Fibroblast of lung (primary cell): ENCODE measurements at regions not wholly inside any gene's neighbourhood (a gene's known extent, or its start where the extent isn't known, plus 50 kb on each side); places are given as distances from the start of the nearest gene placed in this dataset.

Experiments
- DNase-seq, 2 donors: peaks; one replicate each; pipeline versions ENCODE4 v3.0.0 to v3.0.0-alpha.2; 2010; ENCODE audit warnings: low read depth in 2 of 2
- H2AFZ ChIP-seq: 2 replicates; pipeline ENCODE4 v1.5.1; 2012; ENCODE audit warnings: low read length, control low read depth, inconsistent platforms
- H3K27ac ChIP-seq: 2 replicates; pipeline ENCODE4 v1.5.1; 2011; ENCODE audit warnings: low read length, control low read depth; ENCODE audit not compliant: insufficient read depth
- H3K27me3 ChIP-seq: 2 replicates; pipeline ENCODE4 v1.5.1; 2011; ENCODE audit warnings: mild to moderate bottlenecking, low read length; ENCODE audit not compliant: control insufficient read depth, insufficient read depth
- H3K36me3 ChIP-seq: 2 replicates; pipeline ENCODE4 v1.5.1; 2011; ENCODE audit warnings: low read length; ENCODE audit not compliant: control insufficient read depth, insufficient read depth
- H3K4me1 ChIP-seq: 2 replicates; pipeline ENCODE4 v1.5.1; 2011; ENCODE audit warnings: low read length; ENCODE audit not compliant: control insufficient read depth, insufficient read depth; ENCODE audit errors: extremely low read depth
- H3K4me2 ChIP-seq: 2 replicates; pipeline ENCODE4 v1.5.1; 2011; ENCODE audit warnings: low read length, control low read depth; ENCODE audit not compliant: insufficient read depth; ENCODE audit errors: extremely low read depth
- H3K4me3 ChIP-seq, 4 experiments: fragments of 200-600 bp in 1 of 4; sonication (generic) in 1 of 4; replicated peaks in 1 of 4; 2 replicates each; pipeline ENCODE4 v1.5.1; 2011 to 2016; ENCODE audit warnings: low read length in 4 of 4, low read depth in 3 of 4, mild to moderate bottlenecking in 3 of 4, control low read depth in 2 of 4, inconsistent platforms in 1 of 4, mixed read lengths in 1 of 4; ENCODE audit not compliant: insufficient read depth in 1 of 4; ENCODE audit errors: control extremely low read depth in 1 of 4
- H3K79me2 ChIP-seq: 2 replicates; pipeline ENCODE4 v1.5.1; 2012; ENCODE audit warnings: mild to moderate bottlenecking, low read length, inconsistent platforms; ENCODE audit not compliant: control insufficient read depth, insufficient read depth
- H3K9ac ChIP-seq: 2 replicates; pipeline ENCODE4 v1.5.1; 2011; ENCODE audit warnings: mild to moderate bottlenecking, low read length, control low read depth; ENCODE audit not compliant: insufficient read depth
- H3K9me3 ChIP-seq: 2 replicates; pipeline ENCODE4 v1.5.1; 2012; ENCODE audit warnings: low read depth, low read length; ENCODE audit not compliant: control insufficient read depth, insufficient read depth
- H4K20me1 ChIP-seq: 2 replicates; pipeline ENCODE4 v1.5.1; 2011; ENCODE audit warnings: low read length; ENCODE audit not compliant: control insufficient read depth, insufficient read depth; ENCODE audit errors: extremely low read depth
- EZH2 ChIP-seq: IDR thresholded peaks from 2 replicates; pipeline ENCODE4 v1.5.1; 2012; ENCODE audit warnings: low read length, control low read depth, mild to moderate bottlenecking; ENCODE audit errors: missing control alignments
- TF ChIP-seq, protein P1 (sequence below), 2 donors: IDR thresholded peaks in 1 of 2; conservative IDR thresholded peaks in 1 of 2; 1 replicate in 1 of 2; 2 replicates in 1 of 2; pipeline ENCODE4 v1.5.1; 2011 to 2012; ENCODE audit warnings: low read length in 2 of 2, control low read depth in 1 of 2, inconsistent platforms in 1 of 2, low read depth in 1 of 2, mild to moderate bottlenecking in 1 of 2

DNA sequence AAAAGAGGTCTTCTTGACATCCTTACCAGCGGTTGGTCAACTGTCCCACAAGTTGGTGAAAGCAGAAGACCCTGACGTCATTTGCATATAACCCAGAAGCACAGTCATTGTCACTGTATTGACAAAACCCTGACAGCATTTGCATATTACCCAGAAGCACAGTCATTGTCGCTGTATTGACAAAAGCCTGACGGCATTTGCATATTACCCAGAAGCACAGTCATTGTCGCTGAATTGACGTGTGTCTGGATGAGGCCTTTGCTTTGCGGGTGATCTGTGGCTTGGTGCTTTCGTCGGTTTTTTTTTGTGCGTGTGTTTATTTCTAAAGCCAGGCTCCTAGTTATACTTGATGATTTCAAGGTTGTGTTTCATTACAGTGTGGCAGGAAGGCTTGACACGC is 1145.2 kb downstream of the BRD1 start:
- H3K9ac ChIP-seq, result no peak overlapping the region
- H3K27me3 ChIP-seq, result no peaks in the 10 kb centered on the region
- H3K4me3 ChIP-seq, result no peak overlapping the region
- H3K4me1 ChIP-seq, result no peaks in the 10 kb centered on the region
- no peaks in the 10 kb centered on the region for H3K36me3 ChIP-seq
- no peak for DNase-seq
- H3K79me2 ChIP-seq, result no peaks in the 10 kb centered on the region
- H2AFZ ChIP-seq, result no peak overlapping the region
- H3K4me2 ChIP-seq, result no peak overlapping the region
- H3K9me3 ChIP-seq, result no peaks in the 10 kb centered on the region
- TF ChIP-seq, protein P1, sequence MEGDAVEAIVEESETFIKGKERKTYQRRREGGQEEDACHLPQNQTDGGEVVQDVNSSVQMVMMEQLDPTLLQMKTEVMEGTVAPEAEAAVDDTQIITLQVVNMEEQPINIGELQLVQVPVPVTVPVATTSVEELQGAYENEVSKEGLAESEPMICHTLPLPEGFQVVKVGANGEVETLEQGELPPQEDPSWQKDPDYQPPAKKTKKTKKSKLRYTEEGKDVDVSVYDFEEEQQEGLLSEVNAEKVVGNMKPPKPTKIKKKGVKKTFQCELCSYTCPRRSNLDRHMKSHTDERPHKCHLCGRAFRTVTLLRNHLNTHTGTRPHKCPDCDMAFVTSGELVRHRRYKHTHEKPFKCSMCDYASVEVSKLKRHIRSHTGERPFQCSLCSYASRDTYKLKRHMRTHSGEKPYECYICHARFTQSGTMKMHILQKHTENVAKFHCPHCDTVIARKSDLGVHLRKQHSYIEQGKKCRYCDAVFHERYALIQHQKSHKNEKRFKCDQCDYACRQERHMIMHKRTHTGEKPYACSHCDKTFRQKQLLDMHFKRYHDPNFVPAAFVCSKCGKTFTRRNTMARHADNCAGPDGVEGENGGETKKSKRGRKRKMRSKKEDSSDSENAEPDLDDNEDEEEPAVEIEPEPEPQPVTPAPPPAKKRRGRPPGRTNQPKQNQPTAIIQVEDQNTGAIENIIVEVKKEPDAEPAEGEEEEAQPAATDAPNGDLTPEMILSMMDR (conservative IDR thresholded peaks at IDR 0.05 in 1 of 2, IDR thresholded peaks at IDR 0.05 in 1 of 2; ENCODE audit: low read depth in 1 of 2, low read length in 2 of 2), result no peak
- TF ChIP-seq EZH2, result no peak
- no peak overlapping the region for H3K27ac ChIP-seq
- no peaks in the 10 kb centered on the region for H4K20me1 ChIP-seq

DNA sequence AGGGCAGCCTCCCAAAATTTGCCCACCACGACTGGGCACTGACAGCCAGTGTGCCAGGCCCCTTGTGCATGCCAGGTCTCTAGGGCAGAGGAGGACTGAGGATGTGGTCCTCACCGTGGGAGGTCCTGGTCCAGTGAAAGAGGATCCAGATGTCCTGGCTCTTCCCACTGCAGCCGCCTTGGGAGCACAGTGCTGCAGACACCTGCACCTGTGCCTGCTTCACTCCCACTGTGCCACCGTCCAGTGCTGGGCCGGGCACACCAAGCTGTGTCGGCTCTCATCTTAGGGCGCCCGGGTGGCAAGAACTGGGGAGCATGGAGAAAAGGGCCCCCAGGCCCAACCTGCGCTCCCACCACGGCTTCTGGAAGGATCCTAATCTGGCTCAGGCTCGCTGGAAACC is 1147.1 kb downstream of the BRD1 start:
- Histone ChIP-seq H3K4me1 (no peaks in the 10 kb centered on the region), H2AFZ (no peak overlapping the region), H3K9ac (no peak overlapping the region), H3K27ac (no peak overlapping the region), H3K36me3 (no peaks in the 10 kb centered on the region), H3K9me3 (no peaks in the 10 kb centered on the region), H3K4me2 (no peak overlapping the region), H4K20me1 (no peaks in the 10 kb centered on the region), H3K79me2 (no peaks in the 10 kb centered on the region), H3K4me3 (no peak overlapping the region), H3K27me3 (no peaks in the 10 kb centered on the region)
- no peak for DNase-seq
- TF ChIP-seq, protein P1 (conservative IDR thresholded peaks at IDR 0.05 in 1 of 2, IDR thresholded peaks at IDR 0.05 in 1 of 2; ENCODE audit: low read depth in 1 of 2, low read length in 2 of 2), result no peak
- TF ChIP-seq EZH2, result no peak

DNA sequence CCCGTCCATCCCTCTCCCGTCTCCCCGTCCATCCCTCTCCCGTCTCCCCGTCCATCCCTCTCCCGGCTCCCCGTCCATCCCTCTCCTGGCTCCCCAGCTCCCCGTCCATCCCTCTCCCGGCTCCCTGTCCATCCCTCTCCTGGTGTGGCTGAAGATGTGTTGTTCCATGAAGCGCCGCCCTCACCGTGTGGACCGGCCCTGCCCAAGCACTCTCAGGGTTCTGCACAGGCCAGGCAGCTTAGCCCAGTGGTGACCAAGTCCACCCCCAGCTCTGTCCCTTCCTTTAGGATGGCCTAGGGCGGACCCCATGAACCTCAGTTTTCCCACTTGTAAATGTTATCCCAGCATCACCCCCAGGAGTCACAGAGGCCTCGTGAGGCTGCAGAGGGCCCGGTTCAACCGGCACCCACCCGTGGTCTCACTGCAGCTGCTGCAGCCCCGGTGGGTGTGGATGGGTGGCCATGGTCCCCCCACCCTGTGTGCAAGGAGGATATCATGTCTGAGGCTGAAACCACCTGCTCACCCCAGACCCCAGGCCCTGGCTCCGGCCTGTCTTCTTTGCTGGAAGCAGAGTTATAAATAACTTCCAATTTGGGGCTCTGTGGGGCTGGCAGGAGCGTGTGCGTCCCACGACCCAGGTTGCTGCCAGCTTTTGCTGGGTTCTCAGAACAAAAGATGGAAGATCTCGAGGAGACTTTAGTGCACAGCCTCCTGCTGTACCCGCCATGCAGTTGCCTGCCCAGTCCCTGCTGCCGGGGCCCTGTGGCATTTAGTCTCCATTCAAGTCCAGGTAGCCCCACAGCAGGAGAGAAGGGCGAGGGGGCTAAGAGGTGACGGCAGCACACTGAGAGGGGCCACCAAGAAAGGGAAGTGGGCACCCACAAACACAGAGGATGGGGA is 1147.8 kb downstream of the BRD1 start:
- no peak for DNase-seq
- no peak overlapping the region for H3K4me2 ChIP-seq
- no peak for TF ChIP-seq EZH2
- TF ChIP-seq, protein P1 (conservative IDR thresholded peaks at IDR 0.05 in 1 of 2, IDR thresholded peaks at IDR 0.05 in 1 of 2; ENCODE audit: low read depth in 1 of 2, low read length in 2 of 2), result no peak
- no peak overlapping the region for H3K4me3 ChIP-seq
- no peaks in the 10 kb centered on the region for H3K4me1 ChIP-seq
- no peaks in the 10 kb centered on the region for H3K27me3 ChIP-seq
- no peaks in the 10 kb centered on the region for H3K79me2 ChIP-seq
- H3K9me3 ChIP-seq, result no peaks in the 10 kb centered on the region
- no peak overlapping the region for H2AFZ ChIP-seq
- no peak overlapping the region for H3K27ac ChIP-seq
- H3K9ac ChIP-seq, result no peak overlapping the region
- no peaks in the 10 kb centered on the region for H4K20me1 ChIP-seq
- no peaks in the 10 kb centered on the region for H3K36me3 ChIP-seq
